A549 (cell line): ENCODE measurements at regions not wholly inside any gene's neighbourhood (a gene's known extent, or its start where the extent isn't known, plus 50 kb on each side); places are given as distances from the start of the nearest gene placed in this dataset.

Source experiments
- ATAC-seq, 2 experiments: fragments of 200-7000 bp in 1 of 2; fragments of >200 bp in 1 of 2; cut with Nextera tagmentation in 1 of 2; cut with Tn5 transposase in 1 of 2; 3 replicates each; pipeline versions ENCODE4 v1.8.0 to v1.9.1; 2018 to 2020; ENCODE audit warnings: mild to moderate bottlenecking in 1 of 2, moderate library complexity in 1 of 2
- CTCF ChIA-PET: fragments of 300-600 bp; sonication (Branson Sonifier 250); formaldehyde crosslinking; extraction: SDS; loops from one replicate; lab custom pipeline; 2021; ENCODE audit warnings: antibody characterized with exemption, inconsistent platforms; lab: Yijun Ruan, JAX
- POLR2A ChIA-PET: fragments of 350-600 bp; formaldehyde crosslinking; extraction: SDS; loops from one replicate; lab custom pipeline; 2021; ENCODE audit warnings: antibody characterized with exemption, inconsistent platforms; lab: Yijun Ruan, JAX
- DNase-seq, 2 experiments: peaks; one replicate each; pipeline versions ENCODE4 v3.0.0 to v3.0.0-alpha.2; 2011 to 2016; ENCODE audit warnings: low read depth in 1 of 2, low spot score in 1 of 2
- FAIRE-seq: peaks from 2 replicates; lab custom pipeline; 2011; peaks lifted over from hg19 to GRCh38; lab: Jason Lieb, UNC
- H3K27ac ChIP-seq, 2 experiments: fragments of >200 bp; sonication (Bioruptor Twin); formaldehyde crosslinking; 3 replicates each; pipeline ENCODE4 v1.5.1; 2016 to 2017
- H3K4me1 ChIP-seq: fragments of >200 bp; sonication (Bioruptor Twin); formaldehyde crosslinking; 3 replicates; pipeline ENCODE4 v1.6.1; 2016
- H3K4me2 ChIP-seq: fragments of >200 bp; sonication (Bioruptor Twin); formaldehyde crosslinking; 3 replicates; pipeline ENCODE4 v1.6.1; 2016
- H3K4me3 ChIP-seq: fragments of >200 bp; sonication (Bioruptor Twin); formaldehyde crosslinking; 3 replicates; pipeline ENCODE4 v1.5.1; 2016
- H3K9me3 ChIP-seq: fragments of >200 bp; sonication (Bioruptor Twin); formaldehyde crosslinking; 3 replicates; pipeline ENCODE4 v1.6.1; 2016
- ATOH8 ChIP-seq: fragments of 250-450 bp; sonication (Bioruptor Pico); IDR thresholded peaks from 2 replicates; pipeline ENCODE4 v1.5.0; 2020; ENCODE audit warnings: low read depth, mild to moderate bottlenecking, moderate library complexity
- CBX2 ChIP-seq: fragments of 200-600 bp; sonication (generic); IDR thresholded peaks from 2 replicates; pipeline ENCODE4 v1.6.1; 2016; ENCODE audit warnings: low read depth, mild to moderate bottlenecking, borderline replicate concordance
- CEBPB ChIP-seq, 2 experiments: fragments of >200 bp in 1 of 2; sonication (Bioruptor Twin) in 1 of 2; formaldehyde crosslinking in 1 of 2; IDR thresholded peaks; 2 replicates each; pipeline ENCODE4 v1.6.1; 2012 to 2016
- CHD2 ChIP-seq: fragments of 150-350 bp; IDR thresholded peaks from 2 replicates; pipeline ENCODE4 v1.6.1; 2014; ENCODE audit warnings: low read length; ENCODE audit not compliant: partially characterized antibody
- EHF ChIP-seq: fragments of 250-450 bp; sonication (Bioruptor Pico); IDR thresholded peaks from 2 replicates; pipeline ENCODE4 v1.5.0; 2020; ENCODE audit warnings: mild to moderate bottlenecking
- ELK1 ChIP-seq: fragments of 150-350 bp; IDR thresholded peaks from 2 replicates; pipeline ENCODE4 v1.6.1; 2014; ENCODE audit warnings: low read depth, mild to moderate bottlenecking, low read length
- ESRRA ChIP-seq: fragments of 150-350 bp; IDR thresholded peaks from 2 replicates; pipeline ENCODE4 v1.6.1; 2014; ENCODE audit warnings: mild to moderate bottlenecking, low read length, borderline replicate concordance
- FOSL2 ChIP-seq, 2 experiments: fragments of 450-650 bp in 1 of 2; fragments of >200 bp in 1 of 2; sonication (Bioruptor Twin) in 1 of 2; formaldehyde crosslinking; IDR thresholded peaks; 2 replicates each; pipeline versions ENCODE4 v1.5.0 to v1.6.1; 2016 to 2020; ENCODE audit warnings: mild to moderate bottlenecking in 1 of 2, moderate library complexity in 1 of 2
- FOXS1 ChIP-seq: fragments of 250-450 bp; sonication (Bioruptor Pico); IDR thresholded peaks from 2 replicates; pipeline ENCODE4 v1.5.0; 2020; ENCODE audit warnings: mild to moderate bottlenecking, moderate library complexity
- HES2 ChIP-seq: fragments of >200 bp; sonication (Bioruptor Twin); formaldehyde crosslinking; IDR thresholded peaks from 2 replicates; pipeline ENCODE4 v1.6.1; 2016
- HMGXB4 ChIP-seq: fragments of 250-450 bp; sonication (Bioruptor Pico); IDR thresholded peaks from 2 replicates; pipeline ENCODE4 v1.5.0; 2021; ENCODE audit warnings: mild to moderate bottlenecking, moderate library complexity, borderline replicate concordance
- HOXB5 ChIP-seq: fragments of 250-450 bp; sonication (Bioruptor Pico); IDR thresholded peaks from 2 replicates; pipeline ENCODE4 v1.5.0; 2020; ENCODE audit warnings: mild to moderate bottlenecking, moderate library complexity
- JUNB ChIP-seq: fragments of >200 bp; sonication (Bioruptor Twin); formaldehyde crosslinking; IDR thresholded peaks from 2 replicates; pipeline ENCODE4 v1.6.1; 2016
- KDM5A ChIP-seq: fragments of 200-600 bp; sonication (generic); IDR thresholded peaks from 2 replicates; pipeline ENCODE4 v1.6.1; 2016; ENCODE audit warnings: antibody characterized with exemption, mild to moderate bottlenecking
- MAX ChIP-seq: IDR thresholded peaks from 2 replicates; pipeline ENCODE4 v1.6.1; 2012
- MYC ChIP-seq: IDR thresholded peaks from 2 replicates; pipeline ENCODE4 v1.6.1; 2012; ENCODE audit warnings: mild to moderate bottlenecking, inconsistent platforms, low read length, improper control_type of control experiment, borderline replicate concordance
- NPAS2 ChIP-seq: fragments of 250-450 bp; sonication (Bioruptor Pico); IDR thresholded peaks from 2 replicates; pipeline ENCODE4 v1.8.0; 2022; ENCODE audit warnings: mild to moderate bottlenecking, moderate library complexity, borderline replicate concordance
- NR3C1 ChIP-seq: fragments of >200 bp; sonication (Bioruptor Twin); formaldehyde crosslinking; IDR thresholded peaks from 3 replicates; pipeline ENCODE4 v1.6.1; 2017
- RFX5 ChIP-seq: fragments of 450-650 bp; IDR thresholded peaks from 2 replicates; pipeline ENCODE4 v1.7.1; 2014; ENCODE audit warnings: antibody characterized with exemption, mild to moderate bottlenecking, moderate library complexity
- SMC3 ChIP-seq: fragments of >200 bp; sonication (Bioruptor Twin); formaldehyde crosslinking; IDR thresholded peaks from 3 replicates; pipeline ENCODE4 v1.6.1; 2018; ENCODE audit warnings: inconsistent platforms
- ZNF302 ChIP-seq: fragments of 250-450 bp; sonication (Bioruptor Pico); IDR thresholded peaks from 2 replicates; pipeline ENCODE4 v1.9.0; 2021; ENCODE audit warnings: inconsistent platforms, mild to moderate bottlenecking, moderate library complexity
- ZSCAN20 ChIP-seq: fragments of 250-450 bp; sonication (Bioruptor Pico); IDR thresholded peaks from 2 replicates; pipeline ENCODE4 v1.8.0; 2022; ENCODE audit warnings: mild to moderate bottlenecking, moderate library complexity
- WGBS: methylation state at CpG from one replicate; pipeline ENCODE4 v1.1.6; 2017; ENCODE audit errors: missing lambda C conversion rate; 5-methylcytosine and 5-hydroxymethylcytosine counted together

GRCh38 chr16:64225696-64226095 lies 896.2 kb downstream of the CDH11 start:
- Histone ChIP-seq H3K4me3 (no peak overlapping the region), H3K27ac (no peak overlapping the region), H3K4me2 (no peak overlapping the region), H3K4me1 (no peaks in the 10 kb centered on the region), H3K9me3 (no peaks in the 10 kb centered on the region)
- CTCF ChIA-PET, result no interaction called here
- FAIRE-seq (no peak), ATAC-seq (no peak)
- POLR2A ChIA-PET, result no interaction called here
- no peak for TF ChIP-seq HMGXB4 (CRISPR knock-in tag)
- no peak for TF ChIP-seq CHD2
- TF ChIP-seq FOSL2 (IDR thresholded peaks at IDR 0.05), result no peak
- TF ChIP-seq FOSL2 (CRISPR knock-in tag; IDR thresholded peaks at IDR 0.05), result no peak
- TF ChIP-seq FOXS1 (CRISPR knock-in tag), result no peak
- TF ChIP-seq RFX5, result no peak
- TF ChIP-seq SMC3, result no peak
- no peak for TF ChIP-seq HOXB5 (CRISPR knock-in tag)
- no peak for TF ChIP-seq CBX2
- TF ChIP-seq ZNF302, result no peak
- no peak for TF ChIP-seq EHF (CRISPR knock-in tag)
- TF ChIP-seq KDM5A, result no peak
- TF ChIP-seq CEBPB (IDR thresholded peaks at IDR 0.05), result no peak
- TF ChIP-seq MAX, result no peak
- TF ChIP-seq ELK1, result no peak
- no peak for TF ChIP-seq JUNB
- TF ChIP-seq, all 56 proteins: peak for 0
- 0% methylated on average over 2 of the region's 2 CpGs for WGBS
- no peak for DNase-seq

GRCh38 chr16:64225036-64225435 lies 896.8 kb downstream of the CDH11 start:
- Histone ChIP-seq H3K4me1 (no peaks in the 10 kb centered on the region), H3K9me3 (no peaks in the 10 kb centered on the region), H3K4me2 (no peak overlapping the region), H3K27ac (no peak overlapping the region), H3K4me3 (no peak overlapping the region)
- TF ChIP-seq NPAS2 (CRISPR knock-in tag) (no peak), ATOH8 (CRISPR knock-in tag) (no peak)
- no peak for ATAC-seq
- FAIRE-seq, result no peak
- no peak for DNase-seq
- CTCF ChIA-PET, result no interaction called here
- POLR2A ChIA-PET, result no interaction called here
- WGBS, result 38% methylated on average over 10 of the region's 10 CpGs

- TF ChIP-seq NR3C1, result no peak
- no peak for TF ChIP-seq ZNF302
- TF ChIP-seq HES2, result no peak
- TF ChIP-seq ESRRA, result no peak
- TF ChIP-seq ZSCAN20 (CRISPR knock-in tag), result no peak
- no peak for TF ChIP-seq FOSL2 (IDR thresholded peaks at IDR 0.05)
- no peak for TF ChIP-seq FOSL2 (CRISPR knock-in tag; IDR thresholded peaks at IDR 0.05)
- TF ChIP-seq HOXB5 (CRISPR knock-in tag), result no peak
- no peak for TF ChIP-seq MYC
- TF ChIP-seq FOXS1 (CRISPR knock-in tag), result no peak
- TF ChIP-seq, all 56 proteins: peak for 0
- ChIA-PET CTCF (no interaction called here), POLR2A (no interaction called here)
- Histone ChIP-seq H3K4me1 (no peaks in the 10 kb centered on the region), H3K9me3 (no peaks in the 10 kb centered on the region), H3K4me3 (no peak overlapping the region), H3K4me2 (no peak overlapping the region), H3K27ac (no peak overlapping the region)
- DNase-seq (no peak), ATAC-seq (no peak), FAIRE-seq (no peak)
- 3% methylated on average over 4 of the region's 4 CpGs for WGBS
Observed at GRCh38 chr16:64217789-64218535, 903.9 kb downstream of the CDH11 start.
